SU-DHL-6 (cell line): ENCODE measurements at regions not wholly inside any gene's neighbourhood (a gene's known extent, or its start where the extent isn't known, plus 50 kb on each side); places are given as distances from the start of the nearest gene placed in this dataset.

Experiments used
- H2AFZ ChIP-seq: fragments of 200-600 bp; sonication (generic); 2 replicates; pipeline ENCODE4 v1.6.1; 2014; ENCODE audit warnings: low read depth, mild to moderate bottlenecking, moderate library complexity, mixed read lengths, antibody characterized with exemption, low read length; ENCODE audit not compliant: severe bottlenecking
- H3F3A ChIP-seq: fragments of 200-600 bp; shearing (Covaris generic); 2 replicates; pipeline ENCODE4 v1.6.0; 2016; ENCODE audit warnings: antibody characterized with exemption, mild to moderate bottlenecking; ENCODE audit not compliant: insufficient read depth
- H3K27ac ChIP-seq: fragments of 200-600 bp; sonication (generic); 2 replicates; pipeline ENCODE4 v1.5.1; 2016; ENCODE audit warnings: low read depth, mild to moderate bottlenecking, low read length, moderate library complexity, mixed read lengths
- H3K27me3 ChIP-seq: fragments of 200-600 bp; sonication (generic), shearing (Covaris generic); 2 replicates; pipeline ENCODE4 v1.6.0; 2014; ENCODE audit warnings: mild to moderate bottlenecking, low read length
- H3K36me3 ChIP-seq: fragments of 200-600 bp; sonication (generic); 2 replicates; pipeline ENCODE4 v1.6.1; 2014; ENCODE audit warnings: mild to moderate bottlenecking, low read length, mixed read lengths
- H3K4me2 ChIP-seq: fragments of 300-600, 200-600 bp; shearing (Covaris generic), sonication (generic); 2 replicates; pipeline ENCODE4 v1.6.0; 2014; ENCODE audit warnings: low read length, low read depth, mild to moderate bottlenecking; ENCODE audit not compliant: poor library complexity, severe bottlenecking
- H3K4me3 ChIP-seq: fragments of 200-600 bp; sonication (generic); 2 replicates; pipeline ENCODE4 v1.5.1; 2014; ENCODE audit warnings: antibody characterized with exemption, low read length, mild to moderate bottlenecking, mixed read lengths; ENCODE audit not compliant: insufficient read depth, poor library complexity, severe bottlenecking
- H3K79me2 ChIP-seq: fragments of 200-600 bp; sonication (generic); 2 replicates; pipeline ENCODE4 v1.6.1; 2014; ENCODE audit warnings: mild to moderate bottlenecking, low read length, moderate library complexity; ENCODE audit not compliant: insufficient read depth
- H3K9ac ChIP-seq: fragments of 200-600 bp; sonication (generic); 2 replicates; pipeline ENCODE4 v1.7.0; 2014; ENCODE audit warnings: mild to moderate bottlenecking, low read length
- H3K9me2 ChIP-seq: fragments of 200-600 bp; sonication (generic); replicated peaks from 2 replicates; pipeline ENCODE4 v1.6.1; 2014; ENCODE audit warnings: low read length; ENCODE audit not compliant: insufficient read depth
- H3K9me3 ChIP-seq: fragments of 200-600 bp; sonication (generic); 2 replicates; pipeline ENCODE4 v1.6.1; 2014; ENCODE audit warnings: low read length, mixed read lengths; ENCODE audit not compliant: insufficient read depth
- H4K20me1 ChIP-seq: fragments of 200-600 bp; sonication (generic); 2 replicates; pipeline ENCODE4 v1.6.1; 2014; ENCODE audit warnings: low read depth, mild to moderate bottlenecking, antibody characterized with exemption, low read length, moderate library complexity, mixed read lengths
- EZH2phosphoT487 ChIP-seq: fragments of 200-600 bp; sonication (generic), shearing (Covaris generic); conservative IDR thresholded peaks from 2 replicates; pipeline ENCODE4 v1.6.1; 2018; ENCODE audit warnings: mild to moderate bottlenecking, antibody characterized with exemption, low read length, moderate library complexity, mixed read lengths
- TF ChIP-seq, protein P1 (sequence below): fragments of 200-600 bp; sonication (generic); IDR thresholded peaks from one replicate; pipeline ENCODE4 v1.5.1; 2017; ENCODE audit warnings: antibody characterized with exemption, mild to moderate bottlenecking, low read length, moderate library complexity; ENCODE audit not compliant: insufficient read depth, poor library complexity, severe bottlenecking

DNA sequence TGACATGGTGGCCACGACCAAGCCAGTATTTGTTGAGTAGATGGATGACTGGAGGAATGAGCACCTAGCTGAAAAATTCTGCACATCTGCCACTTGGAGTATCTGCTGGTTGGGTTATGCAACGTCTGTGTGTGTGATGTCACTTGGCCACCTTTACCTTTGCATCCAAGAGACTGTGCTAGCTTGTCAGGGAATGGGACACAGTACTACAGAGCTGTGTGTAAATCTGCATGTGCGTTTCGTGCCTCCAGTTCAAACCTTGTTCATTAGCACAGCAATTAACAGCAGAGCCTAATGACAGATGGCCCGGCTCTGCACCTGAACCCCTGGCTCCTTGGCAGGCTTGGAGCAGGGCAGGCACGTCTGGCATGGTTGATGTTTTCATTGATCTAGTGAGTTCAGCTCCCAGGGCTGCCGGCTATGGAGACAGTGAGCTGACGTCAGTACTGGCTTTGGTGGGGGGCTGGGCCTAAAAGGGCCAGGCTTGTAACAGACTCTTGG, 188.4 kb upstream of the NAV2 start:
- Histone ChIP-seq H3K9ac (no peak overlapping the region), H3K9me2 (no peaks in the 10 kb centered on the region), H3K27ac (no peak overlapping the region), H2AFZ (no peak overlapping the region), H3K9me3 (no peaks in the 10 kb centered on the region), H3K36me3 (no peaks in the 10 kb centered on the region), H3F3A (no peaks in the 10 kb centered on the region), H3K79me2 (no peaks in the 10 kb centered on the region), H3K27me3 (no peaks in the 10 kb centered on the region), H3K4me2 (no peak overlapping the region), H3K4me3 (no peak overlapping the region), H4K20me1 (no peaks in the 10 kb centered on the region)
- TF ChIP-seq, protein P1, sequence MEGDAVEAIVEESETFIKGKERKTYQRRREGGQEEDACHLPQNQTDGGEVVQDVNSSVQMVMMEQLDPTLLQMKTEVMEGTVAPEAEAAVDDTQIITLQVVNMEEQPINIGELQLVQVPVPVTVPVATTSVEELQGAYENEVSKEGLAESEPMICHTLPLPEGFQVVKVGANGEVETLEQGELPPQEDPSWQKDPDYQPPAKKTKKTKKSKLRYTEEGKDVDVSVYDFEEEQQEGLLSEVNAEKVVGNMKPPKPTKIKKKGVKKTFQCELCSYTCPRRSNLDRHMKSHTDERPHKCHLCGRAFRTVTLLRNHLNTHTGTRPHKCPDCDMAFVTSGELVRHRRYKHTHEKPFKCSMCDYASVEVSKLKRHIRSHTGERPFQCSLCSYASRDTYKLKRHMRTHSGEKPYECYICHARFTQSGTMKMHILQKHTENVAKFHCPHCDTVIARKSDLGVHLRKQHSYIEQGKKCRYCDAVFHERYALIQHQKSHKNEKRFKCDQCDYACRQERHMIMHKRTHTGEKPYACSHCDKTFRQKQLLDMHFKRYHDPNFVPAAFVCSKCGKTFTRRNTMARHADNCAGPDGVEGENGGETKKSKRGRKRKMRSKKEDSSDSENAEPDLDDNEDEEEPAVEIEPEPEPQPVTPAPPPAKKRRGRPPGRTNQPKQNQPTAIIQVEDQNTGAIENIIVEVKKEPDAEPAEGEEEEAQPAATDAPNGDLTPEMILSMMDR = no peak
- TF ChIP-seq EZH2phosphoT487 = no peak

DNA sequence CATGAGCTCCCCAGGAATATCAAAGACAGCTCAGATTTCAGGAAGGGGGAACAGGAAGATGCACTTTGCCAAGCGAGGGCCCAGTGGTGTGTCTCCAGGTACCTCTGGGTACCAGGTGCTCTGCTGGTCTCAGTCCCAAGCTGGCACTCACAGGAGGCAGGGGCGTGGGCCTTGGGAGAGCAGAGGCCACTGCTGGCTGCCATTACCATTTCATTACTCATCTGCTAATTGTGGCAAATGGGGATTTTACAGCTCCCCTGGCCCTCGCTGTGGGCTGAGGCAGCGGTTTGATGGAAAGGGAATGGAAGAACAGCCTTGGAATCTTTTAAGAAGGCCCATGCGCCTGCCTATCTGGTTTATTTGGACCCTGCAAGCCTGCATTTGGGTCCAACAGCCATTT, 192.0 kb upstream of the NAV2 start:
- H3K27ac ChIP-seq = no peak overlapping the region
- TF ChIP-seq EZH2phosphoT487 = no peak
- TF ChIP-seq, protein P1 = no peak
- H3K27me3 ChIP-seq = no peaks in the 10 kb centered on the region
- no peaks in the 10 kb centered on the region for H3K36me3 ChIP-seq
- H3K4me3 ChIP-seq = no peak overlapping the region
- no peak overlapping the region for H2AFZ ChIP-seq
- H4K20me1 ChIP-seq = no peaks in the 10 kb centered on the region
- no peaks in the 10 kb centered on the region for H3K9me2 ChIP-seq
- no peak overlapping the region for H3K4me2 ChIP-seq
- H3F3A ChIP-seq = no peaks in the 10 kb centered on the region
- H3K9ac ChIP-seq = no peak overlapping the region
- no peaks in the 10 kb centered on the region for H3K9me3 ChIP-seq
- H3K79me2 ChIP-seq = no peaks in the 10 kb centered on the region

DNA sequence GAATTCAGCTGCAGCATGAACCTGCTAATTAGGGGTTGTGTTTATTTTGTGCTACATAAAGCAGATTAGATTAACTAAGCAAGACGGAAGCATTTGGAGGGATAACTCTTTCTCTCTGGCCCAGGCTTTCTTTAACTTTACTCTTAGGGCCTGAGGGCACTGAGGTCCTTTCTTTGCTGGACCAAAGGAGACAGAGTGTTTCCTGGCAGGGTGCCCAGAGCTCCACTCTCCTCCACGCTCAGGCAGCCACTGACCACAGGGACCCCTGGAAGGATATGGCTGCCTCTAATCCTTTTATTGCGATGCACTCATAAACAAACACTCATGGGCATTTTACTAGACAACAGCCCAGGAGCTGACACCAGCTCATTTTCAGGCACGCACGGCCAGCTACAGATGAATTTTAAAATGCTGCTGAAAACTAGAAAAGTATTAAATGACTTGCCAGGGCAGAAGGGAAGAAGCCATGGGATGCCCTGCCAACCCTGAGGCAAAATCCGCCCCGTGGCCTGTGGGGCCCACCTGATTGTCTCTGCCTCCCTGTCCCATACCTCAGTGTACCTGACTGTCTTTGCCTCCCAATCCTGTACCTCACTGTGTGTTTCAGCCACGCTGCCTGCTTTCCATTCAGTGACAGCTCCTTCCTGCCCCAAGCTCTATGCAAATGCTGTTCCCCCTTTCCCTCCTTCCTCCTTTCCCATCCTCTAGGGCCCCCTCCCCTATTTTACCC, 192.6 kb upstream of the NAV2 start:
- no peak overlapping the region for H3K9ac ChIP-seq
- H3K36me3 ChIP-seq = no peaks in the 10 kb centered on the region
- H3K9me2 ChIP-seq = no peaks in the 10 kb centered on the region
- no peaks in the 10 kb centered on the region for H3K9me3 ChIP-seq
- H2AFZ ChIP-seq = no peak overlapping the region
- H3K79me2 ChIP-seq = no peaks in the 10 kb centered on the region
- no peak overlapping the region for H3K27ac ChIP-seq
- TF ChIP-seq, protein P1 = no peak
- no peak for TF ChIP-seq EZH2phosphoT487
- no peaks in the 10 kb centered on the region for H4K20me1 ChIP-seq
- H3K4me3 ChIP-seq = no peak overlapping the region
- H3F3A ChIP-seq = no peaks in the 10 kb centered on the region
- H3K4me2 ChIP-seq = no peak overlapping the region
- H3K27me3 ChIP-seq = no peaks in the 10 kb centered on the region
